AG04449 (cell line): ENCODE measurements at regions not wholly inside any gene's neighbourhood (a gene's known extent, or its start where the extent isn't known, plus 50 kb on each side); places are given as distances from the start of the nearest gene placed in this dataset.

Source experiments
- CTCF ChIA-PET: fragments of 350-600 bp; formaldehyde crosslinking; extraction: SDS; loops from one replicate; lab custom pipeline; 2021; ENCODE audit warnings: antibody characterized with exemption; lab: Yijun Ruan, JAX
- POLR2A ChIA-PET: fragments of 400-600, 350-600 bp; formaldehyde crosslinking; extraction: SDS; loops from one replicate; lab custom pipeline; 2020; ENCODE audit warnings: antibody characterized with exemption, inconsistent platforms; lab: Yijun Ruan, JAX
- DNase-seq: peaks from one replicate; pipeline ENCODE4 v3.0.0-alpha.2; 2010; ENCODE audit warnings: low read depth, low spot score
- H3K4me3 ChIP-seq: 2 replicates; pipeline ENCODE4 v1.5.1; 2011; ENCODE audit warnings: low read depth, mild to moderate bottlenecking, control low read depth, low read length
- CTCF ChIP-seq: IDR thresholded peaks from one replicate; pipeline ENCODE4 v1.5.1; 2011; ENCODE audit warnings: mild to moderate bottlenecking, moderate library complexity, low read length, control low read depth, inconsistent platforms; ENCODE audit not compliant: insufficient read depth; ENCODE audit errors: missing control alignments

GRCh38 chr13:50409220-50409619 lies 394.0 kb downstream of the KCNRG start:
- H3K4me3 ChIP-seq: no peak overlapping the region
- no peak for TF ChIP-seq CTCF
- POLR2A ChIA-PET: no interaction called here
- no peak for DNase-seq
- CTCF ChIA-PET: no interaction called here

- ChIA-PET POLR2A (no interaction called here), CTCF (interaction anchor here (0.6 to 1.5 kb wide), 2 partner anchors 9 to 658 kb away, joined by 3 to 4 read pairs; no protein-coding TSS in a partner anchor)
- TF ChIP-seq CTCF: no peak
- DNase-seq: peak; percentile 45
- H3K4me3 ChIP-seq: no peak overlapping the region
Observed at GRCh38 chr13:50410921-50411746, 395.9 kb downstream of the KCNRG start.

- no peak for TF ChIP-seq CTCF
- H3K4me3 ChIP-seq: no peak overlapping the region
- DNase-seq: no peak
- CTCF ChIA-PET: interaction anchor here (1.5 kb wide), 1 partner anchor 8 kb away, joined by 4 read pairs; no protein-coding TSS in a partner anchor
- POLR2A ChIA-PET: no interaction called here
Observed at GRCh38 chr13:50412046-50412617, 396.9 kb downstream of the KCNRG start.

DNA sequence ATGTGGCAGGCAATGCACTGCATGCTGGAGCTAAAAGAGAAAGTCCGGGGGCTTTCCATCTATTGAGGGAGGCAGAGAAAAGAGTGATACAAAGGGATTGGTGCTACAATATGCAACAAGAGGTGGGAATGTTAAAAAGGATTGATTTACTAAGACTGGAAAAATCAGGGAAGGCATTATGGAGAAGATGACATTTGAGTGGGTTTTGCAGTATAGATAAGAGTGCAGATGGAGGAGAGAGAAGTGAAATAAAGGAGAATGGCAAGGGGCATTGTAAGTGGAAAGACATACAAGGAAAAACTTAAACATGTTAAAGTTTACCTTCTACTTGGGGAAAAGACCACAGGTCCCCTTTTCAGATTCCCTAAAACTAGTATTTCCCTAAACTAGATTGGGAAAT lies 399.4 kb downstream of the KCNRG start:
- no peak for TF ChIP-seq CTCF
- DNase-seq: no peak
- ChIA-PET POLR2A (no interaction called here), CTCF (interaction anchor here (0.9 kb wide), 1 partner anchor 25 kb away, joined by 3 read pairs; no protein-coding TSS in a partner anchor)
- H3K4me3 ChIP-seq: no peak overlapping the region

GRCh38 chr13:50415428-50415827 lies 400.2 kb downstream of the KCNRG start:
- TF ChIP-seq CTCF: no peak
- CTCF ChIA-PET: no interaction called here
- DNase-seq: no peak
- POLR2A ChIA-PET: no interaction called here
- no peak overlapping the region for H3K4me3 ChIP-seq

DNA sequence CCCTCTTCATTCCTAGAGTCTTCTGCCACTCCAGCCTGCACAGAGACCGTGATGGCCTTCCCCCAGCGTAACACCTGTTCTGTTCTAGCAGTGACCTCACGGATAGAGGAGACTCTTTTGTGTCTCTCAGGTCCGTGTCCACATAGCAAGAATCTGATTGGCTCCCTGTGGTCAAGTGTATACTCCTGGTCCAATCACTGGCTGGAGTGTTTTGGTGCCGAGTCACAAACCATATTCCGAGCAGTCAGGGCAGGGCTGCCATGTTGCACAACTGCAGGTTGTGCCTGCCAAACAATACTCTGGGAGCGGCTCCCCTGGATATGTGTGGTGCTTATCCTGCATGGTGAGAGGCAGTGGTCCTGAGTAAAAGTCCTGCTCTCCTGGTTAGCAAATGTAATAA lies 402.4 kb downstream of the KCNRG start:
- H3K4me3 ChIP-seq: no peak overlapping the region
- ChIA-PET CTCF (no interaction called here), POLR2A (no interaction called here)
- TF ChIP-seq CTCF: no peak
- DNase-seq: no peak
